ENCODE measurements at regions not wholly inside any gene's neighbourhood (a gene's known extent, or its start where the extent isn't known, plus 50 kb on each side); places are given as distances from the start of the nearest gene placed in this dataset.

- Histone ChIP-seq H3K36me3 (replicated peaks in 1 of 2; ENCODE audit: insufficient read depth in 1 of 2, low read depth in 2 of 2) (no peaks in the 10 kb centered on the region), H3K27ac (no peak overlapping the region), H3K9me3 (no peaks in the 10 kb centered on the region), H3K4me1 (no peaks in the 10 kb centered on the region), H3K27me3 (no peaks in the 10 kb centered on the region), H3K4me3 (no peak overlapping the region)
- no peak for DNase-seq
- ATAC-seq: no peak
- intact Hi-C loops (cut with DNase I): no loop called here
- no peak for TF ChIP-seq POLR2A (IDR thresholded peaks at IDR 0.05)
- no peak for TF ChIP-seq CTCF (IDR thresholded peaks at IDR 0.05)
- WGBS, 2 donors: 67 to 89% methylated on average over 4 of the region's 4 CpGs
Observed at GRCh38 chr9:18368206-18368605, 105.7 kb upstream of the ADAMTSL1 start.

- Histone ChIP-seq H3K9me3 (no peaks in the 10 kb centered on the region), H3K4me1 (no peaks in the 10 kb centered on the region), H3K4me3 (no peak overlapping the region), H3K36me3 (replicated peaks in 1 of 2; ENCODE audit: insufficient read depth in 1 of 2, low read depth in 2 of 2) (no peaks in the 10 kb centered on the region), H3K27ac (no peak overlapping the region), H3K27me3 (no peaks in the 10 kb centered on the region)
- no peak for ATAC-seq
- intact Hi-C loops (cut with DNase I): no loop called here
- TF ChIP-seq POLR2A (IDR thresholded peaks at IDR 0.05) (no peak), CTCF (IDR thresholded peaks at IDR 0.05) (no peak)
- no peak for DNase-seq
Observed at GRCh38 chr9:18371141-18371540, 102.8 kb upstream of the ADAMTSL1 start.

GRCh38 chr9:18371621-18372020 is 102.3 kb upstream of the ADAMTSL1 start:
- Histone ChIP-seq H3K4me3 (no peak overlapping the region), H3K9me3 (no peaks in the 10 kb centered on the region), H3K27me3 (no peaks in the 10 kb centered on the region), H3K4me1 (no peaks in the 10 kb centered on the region), H3K36me3 (replicated peaks in 1 of 2; ENCODE audit: insufficient read depth in 1 of 2, low read depth in 2 of 2) (no peaks in the 10 kb centered on the region), H3K27ac (no peak overlapping the region)
- TF ChIP-seq POLR2A (IDR thresholded peaks at IDR 0.05) (no peak), CTCF (IDR thresholded peaks at IDR 0.05) (no peak)
- ATAC-seq (no peak), DNase-seq (no peak)
- WGBS, 2 donors: 42 to 53% methylated on average over 3 of the region's 3 CpGs
- intact Hi-C loops (cut with DNase I): no loop called here

- Histone ChIP-seq H3K27ac (no peak overlapping the region), H3K4me3 (no peak overlapping the region), H3K9me3 (no peaks in the 10 kb centered on the region), H3K27me3 (no peaks in the 10 kb centered on the region), H3K36me3 (replicated peaks in 1 of 2; ENCODE audit: insufficient read depth in 1 of 2, low read depth in 2 of 2) (no peaks in the 10 kb centered on the region), H3K4me1 (no peaks in the 10 kb centered on the region)
- TF ChIP-seq POLR2A (IDR thresholded peaks at IDR 0.05) (no peak), CTCF (IDR thresholded peaks at IDR 0.05) (no peak)
- WGBS, 2 donors: 41 to 62% methylated on average over 5 of the region's 5 CpGs
- intact Hi-C loops (cut with DNase I): no loop called here
- ATAC-seq (no peak), DNase-seq (no peak)
Observed at GRCh38 chr9:18379073-18379811, 94.7 kb upstream of the ADAMTSL1 start.

GRCh38 chr9:18382243-18382642 is 91.7 kb upstream of the ADAMTSL1 start:
- Histone ChIP-seq H3K27me3 (no peaks in the 10 kb centered on the region), H3K4me1 (no peaks in the 10 kb centered on the region), H3K4me3 (no peak overlapping the region), H3K36me3 (replicated peaks in 1 of 2; ENCODE audit: insufficient read depth in 1 of 2, low read depth in 2 of 2) (no peaks in the 10 kb centered on the region), H3K9me3 (no peaks in the 10 kb centered on the region), H3K27ac (no peak overlapping the region)
- no peak for ATAC-seq
- intact Hi-C loops (cut with DNase I): no loop called here
- 30 to 36% methylated on average over 4 of the region's 4 CpGs for WGBS, 2 donors
- DNase-seq: no peak
- TF ChIP-seq CTCF (IDR thresholded peaks at IDR 0.05): no peak
- TF ChIP-seq POLR2A (IDR thresholded peaks at IDR 0.05): no peak
